Epithelial cell of prostate (primary cell): ENCODE measurements at regions not wholly inside any gene's neighbourhood (a gene's known extent, or its start where the extent isn't known, plus 50 kb on each side); places are given as distances from the start of the nearest gene placed in this dataset.
A peak's percentile ranks its signal among the peaks of the same experiment; 100 is the strongest.
"Not testable (repeated sequence)": the region's sequence is repeated elsewhere in the genome, so short reads cannot be mapped to it uniquely, and the experiment has no call there.

Source experiments
- DNase-seq: peaks from one replicate; pipeline ENCODE4 v3.0.0-alpha.2; 2011; ENCODE audit warnings: low read depth, low spot score
- H3K27ac ChIP-seq: fragments of 450-650 bp; 2 replicates; pipeline ENCODE4 v1.5.1; 2017; ENCODE audit warnings: mild to moderate bottlenecking

- no peak for DNase-seq
Observed at GRCh38 chr5:96483878-96484277, 50.8 kb upstream of the PCSK1 start.

GRCh38 chr5:96487859-96488258, 54.8 kb upstream of the PCSK1 start:
- no peak overlapping the region for H3K27ac ChIP-seq
- DNase-seq: no peak

More at GRCh38 chr5:96483878-96484277, 50.8 kb upstream of the PCSK1 start:
- no peak overlapping the region for H3K27ac ChIP-seq

GRCh38 chr5:96489532-96489931, 56.5 kb upstream of the PCSK1 start:
- no peak for DNase-seq
- H3K27ac ChIP-seq: no peak overlapping the region

GRCh38 chr5:96492459-96493047, 59.5 kb upstream of the PCSK1 start:
- DNase-seq: no peak
- H3K27ac ChIP-seq: no peak overlapping the region

- H3K27ac ChIP-seq: no peak overlapping the region
- no peak for DNase-seq
Observed at GRCh38 chr5:96493219-96493790, 60.3 kb upstream of the PCSK1 start.

GRCh38 chr5:96495412-96495811, 62.4 kb upstream of the PCSK1 start:
- not testable (repeated sequence) for H3K27ac ChIP-seq, DNase-seq

GRCh38 chr5:96497027-96497426, 64.0 kb upstream of the PCSK1 start:
- H3K27ac ChIP-seq, DNase-seq: not testable (repeated sequence)

- no peak for DNase-seq
- H3K27ac ChIP-seq: no peak overlapping the region
Observed at GRCh38 chr5:96499753-96500345, 66.8 kb upstream of the PCSK1 start.

- no peak overlapping the region for H3K27ac ChIP-seq
- no peak for DNase-seq
Observed at GRCh38 chr5:96501991-96502646, 69.1 kb upstream of the PCSK1 start.

GRCh38 chr5:96503501-96504236, 70.6 kb upstream of the PCSK1 start:
- no peak for DNase-seq

GRCh38 chr5:96506376-96506775, 73.3 kb upstream of the PCSK1 start:
- H3K27ac ChIP-seq: no peak overlapping the region
- no peak for DNase-seq

More at GRCh38 chr5:96503501-96504236, 70.6 kb upstream of the PCSK1 start:
- no peak overlapping the region for H3K27ac ChIP-seq

- no peak for DNase-seq
- H3K27ac ChIP-seq: no peak overlapping the region
Observed at GRCh38 chr5:96506866-96507527, 73.9 kb upstream of the PCSK1 start.

GRCh38 chr5:96509316-96509715, 76.3 kb upstream of the PCSK1 start:
- no peak for DNase-seq
- peak overlapping the region; percentile 13 for H3K27ac ChIP-seq

GRCh38 chr5:96509721-96510350, 76.8 kb upstream of the PCSK1 start:
- peak; percentile 27 for DNase-seq
- H3K27ac ChIP-seq: peak overlapping the region; percentile 13

- H3K27ac ChIP-seq: no peak overlapping the region
- no peak for DNase-seq
Observed at GRCh38 chr5:96516631-96517071, 83.6 kb upstream of the PCSK1 start.

- H3K27ac ChIP-seq: no peak overlapping the region
- DNase-seq: no peak
Observed at GRCh38 chr5:96517295-96517694, 84.2 kb upstream of the PCSK1 start.

GRCh38 chr5:96520345-96520744, 87.3 kb upstream of the PCSK1 start:
- DNase-seq: no peak
- no peak overlapping the region for H3K27ac ChIP-seq

GRCh38 chr5:96522635-96523355, 89.7 kb upstream of the PCSK1 start:
- H3K27ac ChIP-seq: no peak overlapping the region
- DNase-seq: no peak
